MCF 10A (cell line): ENCODE measurements at regions not wholly inside any gene's neighbourhood (a gene's known extent, or its start where the extent isn't known, plus 50 kb on each side); places are given as distances from the start of the nearest gene placed in this dataset.

Source experiments
- BruUV-seq: library from RNA; stranded (reverse); fragments of 400-500 nt; replicated peaks from 2 replicates; lab custom pipeline; 2021; lab: Mats Ljungman, UMichigan
- CTCF ChIA-PET: fragments of 300-600 bp; sonication (Branson Sonifier 250); formaldehyde crosslinking; extraction: SDS; loops from one replicate; lab custom pipeline; 2021; ENCODE audit warnings: antibody characterized with exemption, inconsistent platforms; lab: Yijun Ruan, JAX
- POLR2A ChIA-PET: fragments of 300-600, 350-650 bp; sonication (Branson Sonifier 250); formaldehyde crosslinking; extraction: SDS; loops from one replicate; lab custom pipeline; 2020; ENCODE audit warnings: antibody characterized with exemption, inconsistent platforms; lab: Yijun Ruan, JAX
- DNase-seq: peaks from one replicate; pipeline ENCODE4 v3.0.0-alpha.2; 2018; ENCODE audit not compliant: unreplicated experiment
- H3K27ac Mint-ChIP-seq: one replicate; pipeline ENCODE4 v1.8.0; 2022; ENCODE audit warnings: mild to moderate bottlenecking, low read depth, mixed read lengths; ENCODE audit not compliant: unreplicated experiment
- H3K27me3 Mint-ChIP-seq: one replicate; pipeline ENCODE4 v1.8.0; 2022; ENCODE audit warnings: mixed read lengths; ENCODE audit not compliant: insufficient read depth, unreplicated experiment
- H3K36me3 Mint-ChIP-seq: one replicate; pipeline ENCODE4 v1.8.0; 2022; ENCODE audit warnings: mild to moderate bottlenecking, moderate library complexity, mixed read lengths; ENCODE audit not compliant: insufficient read depth, unreplicated experiment
- H3K4me1 Mint-ChIP-seq: one replicate; pipeline ENCODE4 v1.8.0; 2022; ENCODE audit warnings: mixed read lengths; ENCODE audit not compliant: insufficient read depth, unreplicated experiment
- H3K4me3 Mint-ChIP-seq: one replicate; pipeline ENCODE4 v1.8.0; 2022; ENCODE audit warnings: mild to moderate bottlenecking, moderate library complexity, mixed read lengths; ENCODE audit not compliant: unreplicated experiment
- H3K9me3 Mint-ChIP-seq: one replicate; pipeline ENCODE4 v1.8.0; 2022; ENCODE audit warnings: mixed read lengths; ENCODE audit not compliant: unreplicated experiment
- CTCF ChIP-seq: fragments of 200-600 bp; IDR thresholded peaks from one replicate; pipeline ENCODE4 v1.8.0; 2022; ENCODE audit warnings: antibody characterized with exemption, mild to moderate bottlenecking; ENCODE audit not compliant: unreplicated experiment
- intact Hi-C: fragments of 100-400 bp; cut with micrococcal nuclease; formaldehyde crosslinking; loops from 2 replicates; pipeline ENCODE4 v1.14.1; 2022

GRCh38 chr16:6057821-6058220, 960.2 kb upstream of the EEF2KMT start:
- Mint-ChIP-seq H3K27ac (no peak overlapping the region), H3K4me3 (no peak overlapping the region), H3K4me1 (no peaks in the 10 kb centered on the region), H3K27me3 (no peaks in the 10 kb centered on the region), H3K36me3 (no peaks in the 10 kb centered on the region), H3K9me3 (peaks cover 43% of the 10 kb centered on the region)
- intact Hi-C loops = no loop called here
- DNase-seq = no peak
- no peak for TF ChIP-seq CTCF
- CTCF ChIA-PET = no interaction called here
- POLR2A ChIA-PET = no interaction called here
- BruUV-seq = no TSS peak

- no peak for TF ChIP-seq CTCF
- Mint-ChIP-seq H3K9me3 (peaks cover 52% of the 10 kb centered on the region), H3K4me3 (no peak overlapping the region), H3K27me3 (no peaks in the 10 kb centered on the region), H3K36me3 (no peaks in the 10 kb centered on the region), H3K27ac (no peak overlapping the region), H3K4me1 (no peaks in the 10 kb centered on the region)
- intact Hi-C loops = no loop called here
- DNase-seq = no peak
- ChIA-PET CTCF (no interaction called here), POLR2A (no interaction called here)
- no TSS peak for BruUV-seq
Measured at GRCh38 chr16:6048017-6048416, 950.4 kb upstream of the EEF2KMT start.

- ChIA-PET POLR2A (no interaction called here), CTCF (no interaction called here)
- no TSS peak for BruUV-seq
- Mint-ChIP-seq H3K4me3 (no peak overlapping the region), H3K27me3 (no peaks in the 10 kb centered on the region), H3K36me3 (no peaks in the 10 kb centered on the region), H3K4me1 (no peaks in the 10 kb centered on the region), H3K9me3 (peaks cover 54% of the 10 kb centered on the region), H3K27ac (no peak overlapping the region)
- no peak for TF ChIP-seq CTCF
- intact Hi-C loops = no loop called here
- no peak for DNase-seq
Measured at GRCh38 chr16:6047325-6047724, 949.7 kb upstream of the EEF2KMT start.

GRCh38 chr16:6038941-6039645, 941.5 kb upstream of the EEF2KMT start:
- Mint-ChIP-seq H3K27me3 (no peaks in the 10 kb centered on the region), H3K9me3 (peaks cover 36% of the 10 kb centered on the region), H3K4me1 (no peaks in the 10 kb centered on the region), H3K27ac (no peak overlapping the region), H3K4me3 (no peak overlapping the region), H3K36me3 (no peaks in the 10 kb centered on the region)
- POLR2A ChIA-PET = no interaction called here
- no TSS peak for BruUV-seq
- DNase-seq = no peak
- no peak for TF ChIP-seq CTCF
- intact Hi-C loops = no loop called here
- CTCF ChIA-PET = no interaction called here
